K562 (cell line): ENCODE measurements at regions not wholly inside any gene's neighbourhood (a gene's known extent, or its start where the extent isn't known, plus 50 kb on each side); places are given as distances from the start of the nearest gene placed in this dataset.

Experiments
- ATAC-seq: fragments of 200-7000 bp; cut with Tn5 transposase; 3 replicates; pipeline ENCODE4 v1.9.1; 2020; ENCODE audit warnings: moderate library complexity
- BruUV-seq: library from RNA; stranded (reverse); fragments of 400-500 nt; replicated peaks from 2 replicates; lab custom pipeline; 2021; lab: Mats Ljungman, UMichigan
- CTCF ChIA-PET: fragments of 300-600 bp; formaldehyde crosslinking; extraction: SDS; loops from one replicate; lab custom pipeline; 2021; ENCODE audit warnings: low intra/inter-chr PET ratio; lab: Yijun Ruan, JAX
- POLR2A ChIA-PET: fragments of 300-600, 350-650 bp; sonication (Branson Sonifier 250); formaldehyde crosslinking; extraction: SDS; loops from one replicate; lab custom pipeline; 2021; ENCODE audit warnings: antibody characterized with exemption, inconsistent platforms; lab: Yijun Ruan, JAX
- DNase-seq, 4 experiments: peaks; one replicate each; pipeline versions ENCODE4 v3.0.0 to v3.0.0-alpha.2; 2011 to 2018; ENCODE audit warnings: low spot score in 3 of 4, mixed read lengths in 3 of 4; ENCODE audit errors: extremely low read depth in 1 of 4
- FAIRE-seq: peaks from 2 replicates; lab custom pipeline; 2011; peaks lifted over from hg19 to GRCh38; lab: Jason Lieb, UNC
- H2AFZ ChIP-seq: 2 replicates; pipeline ENCODE4 v1.6.0; 2011; ENCODE audit warnings: low read depth, low read length, control low read depth, inconsistent platforms
- H3K27ac ChIP-seq: fragments of 200-600 bp; 3 replicates; pipeline ENCODE4 v1.8.0; 2011; ENCODE audit warnings: low read depth, mild to moderate bottlenecking, control low read depth, inconsistent platforms, low read length, moderate library complexity, mixed read lengths; ENCODE audit errors: extremely low read depth
- H3K27me3 ChIP-seq, 2 experiments: fragments of 300-600 bp in 1 of 2; 2 replicates in 1 of 2; 3 replicates in 1 of 2; pipeline versions ENCODE4 v1.6.0 to v1.8.0; 2011; ENCODE audit warnings: inconsistent platforms in 2 of 2, low read length in 2 of 2, mild to moderate bottlenecking in 1 of 2, mixed read lengths in 1 of 2, moderate library complexity in 1 of 2; ENCODE audit not compliant: control insufficient read depth in 2 of 2, insufficient read depth in 2 of 2
- H3K36me3 ChIP-seq: fragments of 300-600 bp; 3 replicates; pipeline ENCODE4 v1.8.0; 2011; ENCODE audit warnings: mild to moderate bottlenecking, low read length, inconsistent platforms; ENCODE audit not compliant: control insufficient read depth, insufficient read depth
- H3K4me1 ChIP-seq, 2 experiments: fragments of 200-600 bp in 1 of 2; replicated peaks in 1 of 2; 2 replicates in 1 of 2; 3 replicates in 1 of 2; pipeline versions ENCODE4 v1.5.1 to v1.8.0; 2011; ENCODE audit warnings: inconsistent platforms in 2 of 2, low read length in 2 of 2, mild to moderate bottlenecking in 1 of 2, mixed read lengths in 1 of 2, moderate library complexity in 1 of 2; ENCODE audit not compliant: control insufficient read depth in 2 of 2, insufficient read depth in 2 of 2
- H3K4me2 ChIP-seq: 2 replicates; pipeline ENCODE4 v1.6.1; 2011; ENCODE audit warnings: low read length, control low read depth, inconsistent platforms, mixed read lengths; ENCODE audit not compliant: insufficient read depth
- H3K4me3 ChIP-seq: fragments of 200-600 bp; sonication (generic), shearing (Covaris generic); 2 replicates; pipeline ENCODE4 v1.5.1; 2016; ENCODE audit warnings: control low read depth, inconsistent platforms
- H3K79me2 ChIP-seq: fragments of 200-600 bp; 3 replicates; pipeline ENCODE4 v1.8.0; 2011; ENCODE audit warnings: low read length, inconsistent platforms; ENCODE audit not compliant: control insufficient read depth, insufficient read depth
- H3K9ac ChIP-seq, 2 experiments: 2 replicates each; pipeline versions ENCODE4 v1.6.0 to v1.6.1; 2011; ENCODE audit warnings: low read depth in 2 of 2, low read length in 2 of 2, control low read depth in 1 of 2, inconsistent platforms in 1 of 2, mild to moderate bottlenecking in 1 of 2, mixed read lengths in 1 of 2; ENCODE audit not compliant: insufficient read depth in 1 of 2
- H3K9me1 ChIP-seq: one replicate; pipeline ENCODE4 v1.6.0; 2011; ENCODE audit warnings: inconsistent platforms, mild to moderate bottlenecking, low read length, moderate library complexity; ENCODE audit not compliant: control insufficient read depth, insufficient read depth
- H3K9me3 ChIP-seq: replicated peaks from 2 replicates; pipeline ENCODE4 v1.5.1; 2011; ENCODE audit warnings: low read depth, low read length, inconsistent platforms; ENCODE audit not compliant: control insufficient read depth, insufficient read depth
- H4K20me1 ChIP-seq: replicated peaks from 2 replicates; pipeline ENCODE4 v1.6.1; 2011; ENCODE audit warnings: low read length, inconsistent platforms, mixed read lengths; ENCODE audit not compliant: control insufficient read depth, insufficient read depth
- FOXP4 ChIP-seq: sonication (generic); formaldehyde crosslinking; IDR thresholded peaks from 2 replicates; pipeline ENCODE4 v1.8.0; 2022; ENCODE audit warnings: mild to moderate bottlenecking, missing genetic modification reagents, borderline replicate concordance
- HDAC8 ChIP-seq: fragments of 450-650 bp; IDR thresholded peaks from 2 replicates; pipeline ENCODE4 v1.6.1; 2016; ENCODE audit warnings: mild to moderate bottlenecking, missing genetic modification characterization, moderate library complexity, missing compliant biosample characterization
- MEIS2 ChIP-seq: fragments of 450-650 bp; IDR thresholded peaks from 2 replicates; pipeline ENCODE4 v1.6.1; 2014; ENCODE audit warnings: mild to moderate bottlenecking; ENCODE audit not compliant: partially characterized antibody
- MYNN ChIP-seq, 2 experiments: sonication (generic); formaldehyde crosslinking in 1 of 2; IDR thresholded peaks; 2 replicates each; pipeline versions ENCODE4 v1.5.0 to v1.6.1; 2016 to 2020; ENCODE audit warnings: antibody characterized with exemption in 1 of 2, missing genetic modification reagents in 1 of 2
- SMAD3 ChIP-seq: fragments of 450-650 bp; formaldehyde crosslinking; conservative IDR thresholded peaks from 2 replicates; pipeline ENCODE4 v1.4.0; 2020; ENCODE audit warnings: mild to moderate bottlenecking
- THAP12 ChIP-seq: fragments of 250-450 bp; sonication (Bioruptor Pico); IDR thresholded peaks from 2 replicates; pipeline ENCODE4 v1.9.0; 2021; ENCODE audit warnings: mild to moderate bottlenecking, inconsistent platforms
- TOE1 ChIP-seq, 2 experiments: fragments of 450-650 bp in 1 of 2; sonication (generic) in 1 of 2; formaldehyde crosslinking in 1 of 2; IDR thresholded peaks; 2 replicates each; pipeline versions ENCODE4 v1.7.1 to v1.8.0; 2016 to 2022; ENCODE audit warnings: borderline replicate concordance in 2 of 2, mild to moderate bottlenecking in 2 of 2, antibody characterized with exemption in 1 of 2, inconsistent platforms in 1 of 2, low read depth in 1 of 2, missing genetic modification reagents in 1 of 2, moderate library complexity in 1 of 2
- ZNF766 ChIP-seq: fragments of 200-800 bp; sonication (Bioruptor generic); conservative IDR thresholded peaks from 2 replicates; pipeline ENCODE4 v1.6.1; 2016; ENCODE audit warnings: missing genetic modification characterization, missing compliant biosample characterization
- WGBS: fragments of 100-300 bp; shearing (Covaris generic); methylation state at CpG from one replicate; pipeline ENCODE4 v1.1.6; 2016; ENCODE audit warnings: low coverage, mixed read lengths; ENCODE audit not compliant: insufficient coverage; ENCODE audit errors: missing lambda C conversion rate; 5-methylcytosine and 5-hydroxymethylcytosine counted together
- in situ Hi-C: fragments of 300-500 bp; cut with MboI; formaldehyde crosslinking; loops from 4 replicates; pipeline ENCODE4 v1.15.0; 2018; ENCODE audit warnings: inconsistent platforms, mixed read lengths
- intact Hi-C: fragments of 100-400 bp; cut with micrococcal nuclease; formaldehyde crosslinking; loops from 2 replicates; pipeline ENCODE4 v1.14.2; 2022
- TF ChIP-seq, protein P1 (sequence below): fragments of 450-650 bp; formaldehyde crosslinking; IDR thresholded peaks from 2 replicates; pipeline ENCODE4 v1.4.0; 2022; ENCODE audit warnings: mild to moderate bottlenecking, moderate library complexity

GRCh38 chr2:41835401-41835800 is 212.4 kb upstream of the PKDCC start:
- peak; percentile 46 for TF ChIP-seq MEIS2
- no peak for TF ChIP-seq HDAC8 (tag)
- ChIA-PET POLR2A (no interaction called here), CTCF (no interaction called here)
- Histone ChIP-seq H3K79me2 (no peaks in the 10 kb centered on the region), H4K20me1 (no peaks in the 10 kb centered on the region), H3K9ac (no peak overlapping the region), H3K4me3 (no peak overlapping the region), H3K9me1 (no peaks in the 10 kb centered on the region), H3K27ac (no peak overlapping the region), H3K9me3 (no peaks in the 10 kb centered on the region), H3K27me3 (no peaks in the 10 kb centered on the region), H2AFZ (no peak overlapping the region), H3K4me2 (no peak overlapping the region), H3K4me1 (peaks cover 0 to 4% of the 10 kb centered on the region in 2 experiments; a peak in 2 of 5 replicates), H3K36me3 (no peaks in the 10 kb centered on the region)
- intact Hi-C loops (no loop called here), in situ Hi-C loops (no loop called here)
- BruUV-seq: no TSS peak
- ATAC-seq (no peak), DNase-seq (no peak), FAIRE-seq (no peak)
- 0% methylated on average over 1 of the region's 1 CpG for WGBS

DNA sequence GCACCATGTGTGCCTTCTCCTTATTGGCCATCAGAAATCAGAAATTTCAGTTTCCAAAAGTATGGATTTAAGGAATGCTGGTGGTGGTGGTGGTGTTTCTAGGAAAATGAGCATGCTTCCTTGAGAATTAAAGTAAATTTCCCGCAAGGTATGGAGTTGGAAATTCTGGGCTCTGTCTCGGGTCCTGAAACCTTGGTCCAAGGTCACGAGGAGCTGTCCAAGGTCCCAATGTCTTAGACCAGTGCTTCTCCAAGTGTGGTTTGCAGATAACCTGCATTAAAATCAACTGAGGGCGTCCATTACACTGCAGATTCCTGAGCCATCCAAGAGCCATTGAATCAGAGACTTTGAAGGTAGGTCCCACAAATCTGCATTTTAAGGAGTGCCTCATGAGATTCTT is 210.9 kb upstream of the PKDCC start:
- DNase-seq (peak; percentile 28 to 59 (median 34)), FAIRE-seq (peak; percentile 57), ATAC-seq (peak; percentile 18; the same call in 1 of the 3 replicates)
- H3K4me3 ChIP-seq: no peak overlapping the region
- CTCF ChIA-PET: no interaction called here
- no peak overlapping the region for H3K27ac ChIP-seq
- intact Hi-C loops: no loop called here
- in situ Hi-C loops: no loop called here
- H3K9me1 ChIP-seq: no peaks in the 10 kb centered on the region
- POLR2A ChIA-PET: no interaction called here
- H3K9me3 ChIP-seq: no peaks in the 10 kb centered on the region
- H3K4me2 ChIP-seq: no peak overlapping the region
- H3K79me2 ChIP-seq: no peaks in the 10 kb centered on the region
- no peaks in the 10 kb centered on the region for H4K20me1 ChIP-seq
- 3% methylated on average over 4 of the region's 4 CpGs for WGBS
- H3K36me3 ChIP-seq: no peaks in the 10 kb centered on the region
- no peak overlapping the region for H3K9ac ChIP-seq
- BruUV-seq: no TSS peak
- H2AFZ ChIP-seq: no peak overlapping the region
- H3K4me1 ChIP-seq: peaks cover 0 to 5% of the 10 kb centered on the region in 2 experiments; a peak in 2 of 5 replicates
- no peaks in the 10 kb centered on the region for H3K27me3 ChIP-seq
- TF ChIP-seq FOXP4 (CRISPR knock-in tag): no peak
- TF ChIP-seq MYNN (IDR thresholded peaks at IDR 0.05): no peak
- TF ChIP-seq MYNN (CRISPR knock-in tag; IDR thresholded peaks at IDR 0.05): peak; percentile 84
- TF ChIP-seq ZNF766 (CRISPR knock-in tag): peak; percentile 95
- TF ChIP-seq THAP12 (CRISPR knock-in tag): no peak
- peak; percentile 53; the same call in 1 of the 2 replicates for TF ChIP-seq SMAD3
- TF ChIP-seq, protein P1, sequence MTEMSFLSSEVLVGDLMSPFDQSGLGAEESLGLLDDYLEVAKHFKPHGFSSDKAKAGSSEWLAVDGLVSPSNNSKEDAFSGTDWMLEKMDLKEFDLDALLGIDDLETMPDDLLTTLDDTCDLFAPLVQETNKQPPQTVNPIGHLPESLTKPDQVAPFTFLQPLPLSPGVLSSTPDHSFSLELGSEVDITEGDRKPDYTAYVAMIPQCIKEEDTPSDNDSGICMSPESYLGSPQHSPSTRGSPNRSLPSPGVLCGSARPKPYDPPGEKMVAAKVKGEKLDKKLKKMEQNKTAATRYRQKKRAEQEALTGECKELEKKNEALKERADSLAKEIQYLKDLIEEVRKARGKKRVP (CRISPR knock-in tag): 0 out of 2 replicates have a peak, but pooled peaks have one; percentile 52
- no peak for TF ChIP-seq TOE1 (IDR thresholded peaks at IDR 0.05; ENCODE audit: borderline replicate concordance)
- 0 out of 2 replicates have a peak, but pooled peaks have one; percentile 76 for TF ChIP-seq TOE1 (CRISPR knock-in tag; IDR thresholded peaks at IDR 0.05; ENCODE audit: borderline replicate concordance, low read depth)
